NCI-H187 treated with DMSO at 0.1 percent for 48 hours (cell line): ENCODE measurements at regions not wholly inside any gene's neighbourhood (a gene's known extent, or its start where the extent isn't known, plus 50 kb on each side); places are given as distances from the start of the nearest gene placed in this dataset.

Source experiments
- DNase-seq: peaks from one replicate; lab custom pipeline; 2025; lab: John Stamatoyannopoulos, UW

DNA sequence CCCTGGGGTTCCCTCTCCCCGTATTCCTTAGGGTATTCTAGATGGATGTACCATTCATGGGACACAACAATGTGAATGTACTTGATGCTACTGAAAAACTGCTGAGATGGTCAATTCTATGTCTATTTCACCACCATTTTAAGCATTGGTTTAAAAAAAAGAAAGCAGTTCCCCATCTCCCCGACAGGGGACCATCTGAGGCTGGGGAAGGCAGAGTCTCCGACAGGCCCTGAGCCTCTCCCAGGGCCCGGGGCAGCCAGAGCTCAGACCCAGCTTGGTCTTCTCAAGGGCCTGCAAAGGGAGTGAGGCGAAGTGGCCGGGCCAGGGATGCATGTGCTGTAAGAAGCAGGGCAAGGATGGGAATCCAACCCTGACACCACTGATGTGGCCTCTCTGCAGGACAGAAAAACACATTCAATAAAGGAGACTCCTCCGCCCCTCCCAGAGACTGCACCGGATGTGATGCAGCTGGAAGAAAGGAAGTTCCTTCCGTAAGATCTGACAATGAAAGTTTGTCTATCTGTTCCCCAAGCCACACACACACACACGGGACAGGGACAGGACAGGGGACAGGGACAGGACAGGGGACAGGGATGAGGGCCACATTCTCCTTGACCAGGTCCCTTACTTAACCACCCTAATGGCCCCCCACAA lies 234.1 kb downstream of the BCL11B start:
- no peak for DNase-seq

DNA sequence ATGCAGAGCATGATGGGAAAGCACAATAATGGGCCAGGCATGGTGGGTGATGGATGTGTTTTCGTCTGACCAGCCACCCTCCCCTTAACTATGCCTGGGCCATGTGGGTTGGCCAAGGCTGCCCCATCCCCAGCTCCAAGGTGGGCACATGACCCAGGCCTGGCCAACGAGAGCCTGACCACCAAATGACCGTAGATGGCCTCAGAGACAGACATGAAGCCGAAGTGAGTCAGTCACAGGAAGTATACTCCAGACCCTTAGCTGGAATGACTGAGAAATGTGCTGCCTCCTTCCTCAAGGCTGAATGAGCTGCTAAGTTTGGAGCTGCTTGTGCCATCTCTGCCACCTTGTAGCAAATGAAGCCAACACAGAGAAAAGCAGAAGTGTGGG lies 233.6 kb downstream of the BCL11B start:
- no peak for DNase-seq

DNA sequence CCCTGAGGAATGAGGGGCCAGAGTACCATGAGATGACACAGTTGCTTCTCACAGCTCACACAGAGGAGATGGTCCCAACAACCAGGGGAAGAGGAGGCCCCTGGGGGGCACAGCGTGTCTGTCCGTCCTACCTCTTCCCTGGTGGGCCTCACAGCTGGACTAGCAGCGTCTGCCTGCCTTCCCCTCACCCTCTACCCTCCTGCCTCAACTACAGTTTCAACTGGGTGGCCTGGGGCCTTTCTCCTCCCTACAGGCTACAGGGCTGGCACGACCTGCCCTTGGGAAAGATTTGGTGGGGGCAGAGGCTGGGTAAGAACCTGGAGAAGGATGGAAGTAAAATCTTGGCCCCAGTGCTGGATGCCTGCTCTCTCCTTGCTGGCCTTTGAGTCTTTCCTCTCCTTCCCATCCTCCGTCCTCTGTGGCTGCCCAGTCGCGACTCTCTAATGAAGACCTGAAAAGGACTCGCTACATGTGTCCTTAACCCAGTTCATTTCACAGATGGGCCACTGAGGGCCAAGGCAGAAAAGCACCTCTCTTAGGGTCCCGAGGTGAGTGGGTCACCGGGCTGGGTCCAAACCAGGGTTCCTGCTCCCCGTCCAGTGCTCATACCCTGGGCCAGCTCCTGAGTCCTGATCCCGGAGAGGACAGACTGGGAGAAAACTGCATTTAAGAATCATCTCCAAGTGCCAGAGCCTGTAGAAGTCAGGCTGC lies 232.5 kb downstream of the BCL11B start:
- DNase-seq, result no peak

DNA sequence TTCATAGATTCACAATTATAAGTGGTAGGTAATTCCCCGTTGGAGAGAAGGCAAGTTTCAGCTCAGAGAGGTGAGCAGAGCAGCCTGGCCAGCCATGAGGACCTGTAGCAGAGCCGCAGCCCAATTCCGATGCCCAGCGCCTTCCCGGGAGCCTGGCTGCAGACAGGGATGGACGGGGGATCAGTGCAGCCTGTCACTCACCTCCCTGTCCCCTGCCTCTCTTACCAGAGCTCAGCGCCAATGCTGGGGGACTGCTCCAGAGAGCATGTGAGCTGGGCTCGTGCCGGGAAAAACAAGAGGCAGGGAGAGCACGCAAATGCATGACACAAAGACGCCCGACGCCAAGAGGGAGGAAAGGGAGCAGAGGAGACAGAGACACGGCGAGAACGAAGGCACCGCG lies 231.9 kb downstream of the BCL11B start:
- no peak for DNase-seq

DNA sequence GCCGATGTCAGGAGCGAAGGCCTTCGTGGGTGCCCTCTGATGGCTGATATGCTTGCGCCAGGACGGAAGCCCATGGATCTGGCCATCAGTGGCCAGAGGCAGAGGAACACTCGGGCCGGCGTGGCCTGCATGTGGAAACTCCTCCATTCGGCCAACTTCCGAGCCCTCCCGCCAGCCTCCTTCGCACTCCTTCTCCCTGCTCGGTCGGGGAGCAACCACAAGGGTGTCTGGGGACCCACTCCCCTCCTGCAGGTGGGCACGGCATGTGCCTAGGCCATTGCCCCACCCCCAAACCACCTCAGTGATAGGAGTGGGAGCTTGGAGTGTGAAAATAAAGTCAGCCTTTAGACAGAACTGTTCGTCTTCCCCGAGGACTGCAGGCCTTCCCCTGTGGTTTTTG lies 231.3 kb downstream of the BCL11B start:
- DNase-seq, result no peak

DNA sequence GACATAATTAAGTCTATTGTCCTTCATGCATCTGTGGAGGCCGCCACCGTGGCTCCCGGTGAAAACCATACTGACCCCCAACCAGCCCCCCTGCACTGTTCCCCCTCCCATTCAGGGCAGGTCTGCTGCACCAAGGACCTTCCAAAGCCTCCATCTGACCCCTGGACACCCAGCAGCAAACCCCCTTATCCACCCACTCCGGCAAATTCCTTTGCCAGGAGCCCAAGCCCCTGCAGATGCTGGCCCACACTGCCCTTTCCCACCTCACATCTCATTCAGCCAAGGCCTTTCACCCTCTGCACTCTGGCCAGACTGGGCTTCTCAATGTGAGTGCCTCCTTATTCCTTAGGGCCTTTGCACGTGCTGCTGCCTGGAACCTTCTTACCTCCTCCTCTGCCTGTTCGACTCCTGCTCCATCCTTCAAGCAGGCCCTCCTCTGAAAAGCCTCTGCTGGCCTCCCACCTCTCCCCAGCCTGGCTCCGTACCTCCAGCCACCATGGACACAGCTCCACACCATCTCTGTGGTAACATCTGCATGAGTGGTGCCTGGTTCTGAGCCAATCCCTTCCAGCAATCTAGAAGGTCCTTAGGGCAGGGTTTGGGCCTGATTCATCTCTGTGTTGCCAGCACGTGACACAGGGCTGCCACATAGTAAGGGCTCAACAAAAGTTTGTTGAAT lies 230.7 kb downstream of the BCL11B start:
- no peak for DNase-seq

DNA sequence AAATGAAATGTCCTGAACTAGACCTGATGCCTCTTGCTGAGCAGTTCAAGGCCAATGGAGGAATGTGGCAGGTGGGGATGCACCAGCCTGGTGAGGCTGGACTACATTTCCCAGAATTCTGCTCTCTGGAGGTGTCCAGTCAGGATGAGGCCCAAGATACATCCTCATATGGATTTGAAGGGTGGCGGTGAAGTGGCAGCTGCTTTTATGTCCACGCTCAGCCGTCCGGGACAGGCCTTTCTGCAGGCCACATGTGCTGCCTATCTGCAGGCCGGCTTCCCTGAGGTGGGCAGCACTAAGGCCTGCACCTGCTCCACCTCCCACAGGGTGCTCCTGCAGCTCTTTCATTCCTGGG lies 230.2 kb downstream of the BCL11B start:
- DNase-seq, result no peak

DNA sequence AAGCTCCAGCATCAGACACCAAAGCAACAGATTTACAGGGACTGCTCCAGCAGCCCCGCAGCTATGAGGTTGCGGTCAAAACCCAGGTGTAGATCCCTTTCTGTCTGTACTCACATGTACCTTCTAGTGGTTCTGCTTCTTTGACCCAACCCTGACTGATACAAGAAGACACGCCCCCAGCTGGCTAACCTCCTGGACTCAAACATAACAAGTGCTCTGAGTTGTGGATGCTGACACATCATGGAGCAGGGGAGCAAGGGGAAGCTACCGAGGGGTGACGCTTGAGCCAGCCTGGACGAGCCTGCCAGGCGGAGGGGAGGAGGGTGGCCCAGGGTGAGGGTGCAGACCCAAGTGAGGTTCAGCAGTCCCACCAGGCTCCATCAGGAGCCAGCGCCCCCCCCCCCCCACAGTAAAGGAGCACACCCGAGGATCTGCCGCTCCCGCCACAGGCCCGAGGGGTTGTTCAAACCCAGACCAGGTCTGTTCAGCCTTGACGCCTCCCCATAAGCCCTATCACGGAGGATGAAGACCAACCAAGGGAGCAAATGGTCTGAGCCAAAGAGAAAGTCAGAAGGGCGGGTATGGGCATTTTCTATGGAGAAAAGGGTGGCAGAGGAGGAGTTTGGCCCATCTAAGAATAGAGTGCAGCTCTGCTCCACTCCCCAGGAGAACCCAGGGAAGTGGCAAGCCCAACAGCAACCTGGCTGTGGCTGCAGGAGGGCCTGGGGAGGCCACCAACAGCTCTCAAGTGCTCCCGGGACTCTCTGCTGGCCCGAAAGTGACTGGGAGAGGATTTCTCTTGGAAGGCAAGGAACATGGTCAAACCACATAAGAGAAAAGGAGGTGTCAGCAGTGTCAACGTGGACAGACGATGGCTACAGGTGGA lies 229.4 kb downstream of the BCL11B start:
- no peak for DNase-seq

DNA sequence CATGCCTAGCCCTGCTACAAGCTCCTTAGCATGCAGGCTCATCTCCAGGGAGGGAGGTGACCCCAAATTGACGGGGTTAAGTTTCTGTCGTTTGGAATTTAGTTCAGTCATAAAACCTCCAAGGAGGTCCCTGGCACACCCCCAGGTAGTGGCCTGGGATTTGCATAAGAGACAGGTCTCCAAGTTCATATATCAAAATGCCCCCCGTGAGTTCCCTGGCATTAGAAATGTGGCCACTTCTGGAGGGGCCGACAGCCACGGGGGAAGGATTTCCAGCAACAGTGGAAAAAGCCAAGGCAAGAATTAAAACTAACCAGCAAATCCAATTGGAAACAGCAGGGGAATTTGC lies 228.8 kb downstream of the BCL11B start:
- DNase-seq, result no peak

DNA sequence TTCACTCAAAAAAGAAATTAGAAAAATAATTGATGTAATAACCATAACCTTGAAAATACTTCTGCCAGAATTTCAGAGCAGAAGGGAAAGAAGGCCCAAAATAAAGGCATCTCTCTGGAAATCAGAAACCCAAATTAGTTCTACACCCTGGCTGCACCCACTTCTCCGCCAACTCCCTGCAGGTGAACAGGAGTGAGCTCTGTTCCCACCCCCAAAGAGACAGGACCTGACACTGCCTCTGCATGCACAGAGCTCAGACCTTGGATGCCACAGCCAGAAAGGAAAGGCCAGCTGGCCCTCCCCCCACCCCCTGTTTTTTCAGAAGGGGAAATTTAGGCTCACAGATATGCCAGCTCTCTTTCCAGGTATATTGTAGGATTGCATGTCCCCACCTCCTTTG lies 228.2 kb downstream of the BCL11B start:
- DNase-seq, result no peak

DNA sequence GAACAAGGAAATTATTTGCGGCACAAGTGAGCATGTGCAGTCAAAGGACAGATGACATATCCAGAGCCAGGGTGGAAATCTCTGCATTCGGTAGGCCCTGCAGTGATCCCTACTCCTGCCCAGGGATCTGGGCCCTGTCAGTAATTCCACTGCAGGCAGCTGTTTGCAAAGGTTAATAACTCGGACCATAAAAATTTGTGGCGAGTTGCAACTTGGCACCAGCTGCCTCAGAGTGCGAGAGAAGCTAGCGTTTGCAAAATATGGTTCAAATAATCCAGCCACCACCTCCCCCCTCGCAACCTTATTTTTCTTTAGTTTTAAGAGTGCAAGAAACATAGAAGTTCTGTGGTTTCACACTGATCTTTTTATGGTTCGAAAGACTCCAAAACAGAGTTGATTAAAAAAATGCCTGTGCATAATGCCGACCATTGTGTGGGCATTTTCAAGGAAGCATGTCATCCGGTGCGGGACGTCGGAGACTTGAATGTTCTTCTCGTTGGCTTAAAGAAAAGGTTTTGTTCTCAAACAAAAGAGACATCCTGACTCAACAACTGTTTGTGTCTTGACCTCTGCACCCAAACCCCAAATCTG lies 224.5 kb downstream of the BCL11B start:
- no peak for DNase-seq

DNA sequence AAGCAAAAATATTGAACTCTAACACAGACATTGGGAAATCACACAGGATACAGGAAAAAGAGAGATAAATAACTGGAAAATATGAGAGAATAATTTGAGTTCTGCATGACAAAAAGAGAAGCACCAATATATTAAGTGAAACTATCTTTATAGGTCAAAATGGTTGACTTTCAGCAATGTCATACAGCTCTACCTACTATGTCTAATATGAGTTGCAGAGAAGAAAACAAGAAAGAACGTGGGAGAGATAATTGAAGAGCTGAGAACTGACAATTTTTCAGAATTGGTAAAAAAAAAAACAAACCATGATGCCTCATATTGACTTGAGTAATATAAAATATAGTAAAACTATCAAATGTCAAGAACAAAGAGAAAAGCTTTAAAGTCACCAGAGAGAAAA lies 221.7 kb downstream of the BCL11B start:
- no peak for DNase-seq

DNA sequence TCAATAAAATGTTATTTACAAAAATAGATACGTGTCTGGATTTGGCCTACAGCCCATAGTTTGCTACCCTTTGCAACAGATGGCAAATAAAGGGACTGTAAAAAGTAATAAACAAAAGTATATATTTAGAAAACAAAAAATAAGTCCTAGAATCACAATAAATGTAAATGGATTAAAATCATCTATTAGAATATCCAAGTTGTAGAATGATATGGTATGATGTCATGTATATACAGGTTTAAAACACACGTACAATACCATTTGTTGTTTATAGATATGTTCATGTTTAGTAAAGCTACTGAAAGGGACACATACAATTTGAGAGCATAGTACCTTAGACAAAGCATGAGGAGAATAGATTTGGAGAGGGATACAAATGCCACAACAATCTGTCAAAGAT lies 219.5 kb downstream of the BCL11B start:
- DNase-seq, result no peak

DNA sequence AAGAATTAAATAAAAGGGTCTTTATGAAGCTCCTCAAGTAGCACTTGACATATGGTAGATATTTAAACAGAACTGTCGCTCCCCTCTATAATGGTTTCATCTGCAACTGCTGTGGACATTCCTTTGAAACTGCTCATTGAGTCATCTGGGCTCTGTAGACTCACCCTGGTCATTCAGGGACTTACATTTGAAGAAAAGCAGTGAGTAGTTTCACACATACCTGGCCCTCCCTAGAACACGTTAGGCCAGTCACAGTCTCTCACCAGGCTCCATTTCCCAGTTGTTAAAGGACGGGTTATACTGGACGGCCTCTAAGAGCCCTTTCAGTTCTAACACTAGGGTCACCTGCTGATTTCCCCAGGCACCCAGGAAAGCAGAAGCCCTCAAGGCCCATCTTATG lies 217.0 kb downstream of the BCL11B start:
- no peak for DNase-seq

DNA sequence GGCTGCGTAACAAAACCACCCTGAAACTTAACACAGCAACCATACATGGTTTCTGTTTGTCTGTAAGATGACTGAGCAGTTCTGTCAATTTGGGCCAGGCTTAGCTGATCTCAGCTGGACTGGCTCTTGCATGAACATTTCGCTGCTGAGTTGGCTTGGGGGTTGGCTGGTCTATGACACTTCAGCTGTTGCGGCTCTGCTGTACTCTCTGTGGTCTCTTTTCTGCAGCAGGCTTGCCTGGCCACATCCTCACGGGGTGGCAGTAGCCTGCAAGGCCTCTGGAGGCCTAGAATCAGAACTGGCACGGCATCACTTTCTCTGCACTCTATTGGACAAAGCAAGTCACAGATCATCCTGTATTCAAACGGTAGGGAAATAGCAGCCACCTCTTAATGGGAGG lies 216.2 kb downstream of the BCL11B start:
- no peak for DNase-seq

DNA sequence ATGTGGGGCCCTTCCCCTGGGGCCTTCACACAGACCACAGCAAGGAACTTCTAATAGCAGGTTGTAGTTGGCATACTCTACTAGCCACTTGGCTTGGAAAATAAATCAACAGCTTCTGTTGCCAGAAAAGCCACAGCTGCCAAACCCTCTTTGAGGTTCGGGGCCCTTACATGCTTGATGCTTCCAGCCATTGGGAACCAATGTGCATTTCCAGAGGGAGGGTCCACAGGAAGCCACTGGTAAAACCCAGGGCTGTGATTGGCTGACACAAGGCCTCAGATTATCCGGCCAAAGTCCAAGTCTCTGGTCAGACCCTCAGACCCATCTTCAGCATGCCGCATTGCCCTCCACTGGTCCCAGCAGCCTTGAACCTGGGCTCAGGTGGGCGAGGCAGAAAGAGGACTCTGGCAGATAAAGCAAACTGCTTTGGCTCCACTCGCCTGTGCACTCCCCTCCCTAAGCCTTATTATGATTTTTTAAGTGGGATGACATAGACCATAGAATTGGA lies 214.4 kb downstream of the BCL11B start:
- no peak for DNase-seq

DNA sequence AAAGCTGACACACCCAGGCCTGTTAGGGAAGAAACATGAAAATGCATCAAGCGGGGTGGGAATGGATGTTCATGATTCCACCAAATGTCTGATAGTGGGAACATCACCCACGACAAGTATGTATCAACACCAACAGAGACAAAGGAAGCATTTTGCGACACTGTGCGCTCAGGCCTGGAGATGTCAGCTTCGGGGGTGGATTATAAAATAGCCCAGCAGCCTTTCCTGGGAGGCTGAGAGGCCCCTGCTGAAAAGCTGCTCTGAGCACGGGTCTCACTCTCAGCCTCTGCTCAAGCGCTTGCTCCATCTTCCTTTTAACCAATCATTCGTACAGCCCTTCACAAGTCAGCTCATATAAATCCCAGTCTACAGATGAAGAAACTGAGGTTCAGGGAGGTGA lies 213.5 kb downstream of the BCL11B start:
- DNase-seq, result no peak

DNA sequence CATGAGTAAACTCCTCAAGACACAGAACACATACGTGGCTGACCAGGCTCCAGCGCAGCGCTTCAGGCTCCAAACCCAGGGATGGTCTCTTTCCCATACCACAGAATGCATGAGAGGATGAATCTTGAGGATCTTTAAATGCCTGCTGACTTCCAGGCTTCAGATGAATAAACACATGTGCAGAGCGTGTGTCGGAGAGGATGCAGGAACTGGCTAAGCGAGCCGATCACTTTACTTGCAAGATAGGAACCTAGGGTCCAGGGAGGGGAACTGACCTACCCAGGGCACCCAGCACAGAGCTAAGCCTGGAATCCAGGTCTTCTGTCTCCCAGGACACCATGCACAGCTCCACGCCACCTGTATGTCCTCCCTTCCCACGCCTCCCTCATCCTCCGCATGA lies 209.8 kb downstream of the BCL11B start:
- DNase-seq, result no peak

DNA sequence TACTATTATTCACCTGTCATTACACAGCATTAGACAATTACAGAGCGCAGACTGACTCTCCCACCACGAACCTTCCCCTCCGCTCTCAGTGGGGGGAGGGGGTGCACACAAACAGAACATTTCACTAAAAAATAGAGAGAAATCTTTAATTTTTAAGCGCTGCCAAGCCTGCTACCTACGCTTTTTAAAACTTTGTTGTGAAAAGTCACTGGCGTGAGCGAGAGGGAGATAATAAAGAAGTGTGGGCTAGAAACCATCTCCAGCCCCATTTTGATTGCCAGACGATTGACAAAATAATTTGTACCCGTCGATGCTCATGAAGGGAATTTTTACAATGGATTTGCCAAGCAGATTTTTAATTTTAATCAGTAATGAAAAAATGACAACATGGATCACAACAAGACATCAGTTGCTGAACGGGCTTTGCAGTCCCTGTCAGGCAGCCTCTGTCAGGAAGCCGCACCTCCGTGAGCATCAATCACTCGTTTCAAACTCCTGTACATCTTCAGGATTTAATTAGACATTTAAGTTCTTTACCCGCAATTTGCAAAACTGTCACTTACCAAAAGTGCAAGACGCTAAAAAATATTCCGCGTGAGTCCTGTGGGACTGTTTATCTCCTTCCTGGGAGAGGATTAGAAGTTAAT lies 209.1 kb downstream of the BCL11B start:
- DNase-seq, result no peak

DNA sequence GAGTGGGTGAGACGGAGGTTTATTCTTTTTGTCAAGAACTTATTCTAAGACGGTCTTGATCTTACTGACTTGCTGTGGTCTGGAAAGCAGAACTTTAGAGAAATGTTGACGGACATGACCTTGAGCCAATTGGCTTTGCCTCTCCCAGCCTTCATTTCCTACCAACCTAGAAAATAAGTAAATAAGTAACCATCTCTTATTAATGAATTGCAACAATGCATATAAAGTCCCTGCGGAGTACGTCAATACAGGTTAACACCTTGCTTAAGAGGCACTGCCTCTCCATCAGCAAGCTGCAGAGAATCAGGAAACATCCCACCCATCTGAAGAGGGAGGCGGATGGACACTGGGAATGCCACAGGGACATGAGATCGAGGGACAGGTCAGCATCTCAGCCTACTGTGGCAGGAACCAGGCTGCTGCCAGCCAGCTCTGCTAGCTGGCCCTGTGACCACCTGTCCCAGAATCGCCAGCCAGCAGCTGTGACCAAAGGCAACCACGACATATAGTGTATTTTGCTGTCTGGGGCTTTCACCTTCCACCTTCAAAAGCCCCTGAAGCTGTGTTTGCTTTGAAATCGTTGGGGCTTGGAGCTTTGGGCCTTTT lies 208.3 kb downstream of the BCL11B start:
- no peak for DNase-seq

DNA sequence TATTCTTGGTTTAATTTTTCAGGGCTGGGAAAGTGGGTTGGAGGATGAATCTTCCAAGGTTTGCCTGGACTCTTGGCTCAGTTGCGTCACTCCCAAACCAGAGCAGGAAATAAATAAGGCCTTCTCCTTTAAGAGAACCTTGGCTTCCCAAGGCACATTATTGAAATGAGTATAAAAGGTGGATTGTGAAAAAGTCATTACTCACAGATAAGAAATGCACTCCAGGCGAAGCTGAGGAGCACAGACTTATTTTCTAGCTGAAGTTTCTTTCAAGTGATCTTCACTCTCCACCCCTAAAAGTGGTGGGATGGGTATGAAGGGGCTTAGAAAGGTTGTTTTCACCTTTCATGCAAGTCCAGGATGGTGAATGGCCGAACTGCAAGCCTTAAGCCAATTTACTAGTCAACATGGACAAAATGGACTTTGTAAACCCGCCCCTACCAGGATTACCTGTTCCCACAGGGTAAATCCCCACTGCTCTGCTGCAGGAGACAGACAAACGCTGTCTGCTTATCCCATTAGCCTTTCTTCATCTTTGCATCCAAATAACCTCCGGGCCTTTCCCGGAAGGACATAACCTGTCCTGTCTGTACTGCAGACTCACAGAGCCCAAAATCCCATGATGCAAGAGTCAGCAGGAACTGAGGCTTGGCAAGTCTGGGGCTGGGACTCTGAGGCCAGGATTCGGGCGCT lies 207.6 kb downstream of the BCL11B start:
- no peak for DNase-seq
